IMR-90 (cell line): ENCODE measurements at regions not wholly inside any gene's neighbourhood (a gene's known extent, or its start where the extent isn't known, plus 50 kb on each side); places are given as distances from the start of the nearest gene placed in this dataset.

Experiments
- ATAC-seq: fragments of 200-7000 bp; cut with Tn5 transposase; 2 replicates; pipeline ENCODE4 v1.9.1; 2020; ENCODE audit warnings: low read depth, mild to moderate bottlenecking, moderate library complexity
- BruUV-seq: library from RNA; stranded (reverse); fragments of 400-500 nt; replicated peaks from 2 replicates; lab custom pipeline; 2021; lab: Mats Ljungman, UMichigan
- CTCF ChIA-PET: fragments of 300-600 bp; formaldehyde crosslinking; extraction: SDS; loops from one replicate; lab custom pipeline; 2021; ENCODE audit warnings: antibody characterized with exemption; lab: Yijun Ruan, JAX
- POLR2A ChIA-PET: fragments of 300-600 bp; sonication (Branson Sonifier 250); formaldehyde crosslinking; loops from one replicate; lab custom pipeline; 2022; ENCODE audit warnings: antibody characterized with exemption; ENCODE audit not compliant: unreplicated experiment; lab: Charles Lee
- DNase-seq: peaks from one replicate; pipeline ENCODE4 v3.0.0; 2013
- H2AFZ ChIP-seq: replicated peaks from 2 replicates; pipeline ENCODE3; 2013; ENCODE audit warnings: low read length, mild to moderate bottlenecking; ENCODE audit not compliant: poor library complexity
- H2AK5ac ChIP-seq: 2 replicates; pipeline ENCODE4 v1.6.1; 2013; ENCODE audit warnings: low read depth, low read length, inconsistent platforms
- H2AK9ac ChIP-seq: replicated peaks from 2 replicates; pipeline ENCODE3; 2013; ENCODE audit warnings: mild to moderate bottlenecking, low read depth, low read length, moderate library complexity; ENCODE audit not compliant: poor library complexity
- H2BK120ac ChIP-seq: 2 replicates; pipeline ENCODE4 v1.6.1; 2013; ENCODE audit warnings: low read depth, low read length, inconsistent platforms
- H2BK15ac ChIP-seq: 3 replicates; pipeline ENCODE4 v1.6.1; 2013; ENCODE audit warnings: low read depth, low read length, inconsistent platforms
- H2BK20ac ChIP-seq: 2 replicates; pipeline ENCODE4 v1.6.1; 2013; ENCODE audit warnings: low read depth, mild to moderate bottlenecking, inconsistent platforms, low read length, moderate library complexity
- H2BK5ac ChIP-seq: 2 replicates; pipeline ENCODE4 v1.6.1; 2013; ENCODE audit warnings: mild to moderate bottlenecking, low read depth, low read length, inconsistent platforms; ENCODE audit not compliant: poor library complexity, severe bottlenecking
- H3K14ac ChIP-seq: replicated peaks from 2 replicates; pipeline ENCODE4 v1.6.1; 2013; ENCODE audit warnings: low read depth, low read length, inconsistent platforms
- H3K18ac ChIP-seq: 2 replicates; pipeline ENCODE4 v1.6.1; 2013; ENCODE audit warnings: low read depth, low read length, control low read depth
- H3K23ac ChIP-seq: 2 replicates; pipeline ENCODE4 v1.6.1; 2013; ENCODE audit warnings: low read depth, low read length, inconsistent platforms
- H3K27ac ChIP-seq: 2 replicates; pipeline ENCODE4 v1.5.1; 2013; ENCODE audit warnings: mild to moderate bottlenecking, control low read depth, low read length; ENCODE audit not compliant: insufficient read depth
- H3K27me3 ChIP-seq: 2 replicates; pipeline ENCODE4 v1.6.1; 2013; ENCODE audit warnings: low read length; ENCODE audit not compliant: control insufficient read depth, insufficient read depth
- H3K36me3 ChIP-seq: 2 replicates; pipeline ENCODE4 v1.6.1; 2013; ENCODE audit warnings: low read length, mixed read lengths; ENCODE audit not compliant: control insufficient read depth, insufficient read depth
- H3K4ac ChIP-seq: 2 replicates; pipeline ENCODE4 v1.6.1; 2013; ENCODE audit warnings: low read depth, low read length, inconsistent platforms
- H3K4me1 ChIP-seq: 2 replicates; pipeline ENCODE4 v1.6.1; 2013; ENCODE audit warnings: low read length, mixed read lengths; ENCODE audit not compliant: control insufficient read depth, insufficient read depth
- H3K4me2 ChIP-seq: 2 replicates; pipeline ENCODE4 v1.6.1; 2013; ENCODE audit warnings: low read depth, mild to moderate bottlenecking, control low read depth, low read length, moderate library complexity
- H3K4me3 ChIP-seq: 2 replicates; pipeline ENCODE4 v1.5.1; 2013; ENCODE audit warnings: low read depth, mild to moderate bottlenecking, control low read depth, low read length, moderate library complexity; ENCODE audit not compliant: insufficient read depth
- H3K56ac ChIP-seq: 2 replicates; pipeline ENCODE4 v1.6.1; 2013; ENCODE audit warnings: low read length, inconsistent platforms; ENCODE audit not compliant: insufficient read depth; ENCODE audit errors: extremely low read depth
- H3K79me1 ChIP-seq, 2 experiments: 2 replicates each; pipeline ENCODE4 v1.6.1; 2013; ENCODE audit warnings: low read length in 2 of 2, inconsistent platforms in 1 of 2, low read depth in 1 of 2
- H3K9ac ChIP-seq: 2 replicates; pipeline ENCODE4 v1.6.1; 2013; ENCODE audit warnings: low read depth, low read length, control low read depth
- H3K9me1 ChIP-seq: 2 replicates; pipeline ENCODE4 v1.6.1; 2013; ENCODE audit warnings: low read length, inconsistent platforms; ENCODE audit not compliant: insufficient read depth
- H3K9me3 ChIP-seq: 2 replicates; pipeline ENCODE4 v1.6.1; 2013; ENCODE audit warnings: low read length; ENCODE audit not compliant: control insufficient read depth, insufficient read depth
- H4K20me1 ChIP-seq: 2 replicates; pipeline ENCODE4 v1.6.1; 2013; ENCODE audit warnings: low read length, inconsistent platforms; ENCODE audit not compliant: insufficient read depth
- H4K5ac ChIP-seq: 2 replicates; pipeline ENCODE4 v1.6.1; 2013; ENCODE audit warnings: mild to moderate bottlenecking, low read depth, low read length, control low read depth
- H4K8ac ChIP-seq, 2 experiments: 2 replicates each; pipeline ENCODE4 v1.6.1; 2013; ENCODE audit warnings: low read depth in 2 of 2, low read length in 2 of 2, control low read depth in 1 of 2, inconsistent platforms in 1 of 2
- H4K91ac ChIP-seq: 2 replicates; pipeline ENCODE4 v1.6.1; 2013; ENCODE audit warnings: low read depth, low read length, inconsistent platforms; ENCODE audit not compliant: insufficient read depth
- CEBPB ChIP-seq: IDR thresholded peaks from 2 replicates; pipeline ENCODE4 v1.6.1; 2012; ENCODE audit warnings: low read depth, low read length, improper control_type of control experiment
- CHD1 ChIP-seq: IDR thresholded peaks from 2 replicates; pipeline ENCODE4 v1.6.1; 2012; ENCODE audit warnings: low read depth, low read length, improper control_type of control experiment
- FOS ChIP-seq: fragments of 150-350 bp; IDR thresholded peaks from 2 replicates; pipeline ENCODE4 v1.6.1; 2016; ENCODE audit warnings: low read depth, low read length
- MAFK ChIP-seq: IDR thresholded peaks from 2 replicates; pipeline ENCODE4 v1.6.1; 2012; ENCODE audit warnings: low read depth, low read length, improper control_type of control experiment
- MAZ ChIP-seq: IDR thresholded peaks from 2 replicates; pipeline ENCODE4 v1.6.1; 2012; ENCODE audit warnings: low read depth, mild to moderate bottlenecking, low read length, improper control_type of control experiment, moderate library complexity, borderline replicate concordance
- MXI1 ChIP-seq: IDR thresholded peaks from 2 replicates; pipeline ENCODE4 v1.6.1; 2012; ENCODE audit warnings: low read depth, mild to moderate bottlenecking, low read length, moderate library complexity, borderline replicate concordance
- NFE2L2 ChIP-seq: fragments of 150-350 bp; IDR thresholded peaks from 2 replicates; pipeline ENCODE4 v1.6.1; 2016; ENCODE audit warnings: low read depth, mild to moderate bottlenecking, low read length
- POLR2A ChIP-seq: IDR thresholded peaks from 2 replicates; pipeline ENCODE4 v1.6.1; 2012; ENCODE audit warnings: mild to moderate bottlenecking, low read depth, low read length
- RAD21 ChIP-seq: IDR thresholded peaks from 2 replicates; pipeline ENCODE4 v1.6.1; 2012; ENCODE audit warnings: low read length, improper control_type of control experiment
- RCOR1 ChIP-seq: IDR thresholded peaks from 2 replicates; pipeline ENCODE4 v1.6.1; 2012; ENCODE audit warnings: mild to moderate bottlenecking, low read length, improper control_type of control experiment; ENCODE audit not compliant: insufficient replicate concordance
- RFX5 ChIP-seq: IDR thresholded peaks from 2 replicates; pipeline ENCODE4 v1.8.0; 2012; ENCODE audit warnings: low read depth, mild to moderate bottlenecking, low read length, moderate library complexity
- SMC3 ChIP-seq: fragments of 150-350 bp; IDR thresholded peaks from 2 replicates; pipeline ENCODE4 v1.6.1; 2016; ENCODE audit warnings: low read depth, mild to moderate bottlenecking, antibody characterized with exemption, low read length, moderate library complexity
- dilution Hi-C: fragments of 300-500 bp; cut with HindIII; formaldehyde crosslinking; loops from one replicate; pipeline ENCODE4 v1.14.3; 2018; ENCODE audit warnings: low sequenced_read_pairs; ENCODE audit not compliant: unreplicated experiment
- in situ Hi-C: fragments of 300-500 bp; cut with MboI; formaldehyde crosslinking; loops from 3 replicates; pipeline ENCODE4 v1.14.3; 2019; ENCODE audit warnings: low sequenced_read_pairs, inconsistent platforms, mixed read lengths
- intact Hi-C: fragments of 100-400 bp; cut with micrococcal nuclease; formaldehyde crosslinking; loops from 2 replicates; pipeline ENCODE4 v1.10.0; 2022
- TF ChIP-seq, protein P1 (sequence below): conservative IDR thresholded peaks from 2 replicates; pipeline ENCODE4 v1.5.1; 2012; ENCODE audit warnings: mild to moderate bottlenecking, low read depth, low read length, improper control_type of control experiment
- TF ChIP-seq, protein P2 (sequence below): fragments of 150-350 bp; IDR thresholded peaks from 2 replicates; pipeline ENCODE4 v1.6.1; 2017; ENCODE audit warnings: mild to moderate bottlenecking, antibody characterized with exemption, low read length, low read depth
- TF ChIP-seq, protein P3 (sequence below): fragments of 150-350 bp; IDR thresholded peaks from 2 replicates; pipeline ENCODE4 v1.6.1; 2016; ENCODE audit warnings: low read depth, mild to moderate bottlenecking, low read length, moderate library complexity, borderline replicate concordance

DNA sequence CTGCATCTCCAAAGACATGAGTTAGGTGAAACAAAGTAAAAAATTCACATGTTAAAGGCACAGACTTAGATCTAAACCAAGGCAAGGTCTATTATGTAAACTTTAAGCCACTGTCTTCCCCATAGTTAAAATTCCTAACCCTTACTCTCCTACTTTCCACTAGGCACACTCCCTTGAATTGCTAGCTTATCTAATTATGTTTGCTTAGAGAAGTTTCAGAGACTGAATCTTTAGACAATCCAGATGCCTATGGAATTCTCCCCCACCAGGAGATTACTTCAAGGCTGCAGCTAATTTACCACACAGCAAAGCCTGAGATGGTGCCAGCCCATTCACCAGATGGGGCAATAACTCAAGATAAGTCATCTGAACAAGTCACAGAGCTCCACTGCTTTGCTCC lies 803.1 kb upstream of the COX7C start:
- in situ Hi-C loops (no loop called here), dilution Hi-C loops (no loop called here), intact Hi-C loops (no loop called here)
- no peak overlapping the region for H3K4ac ChIP-seq
- no peak overlapping the region for H2BK15ac ChIP-seq
- no peak overlapping the region for H2BK120ac ChIP-seq
- BruUV-seq: no TSS peak
- no peak overlapping the region for H3K4me3 ChIP-seq
- H4K91ac ChIP-seq: no peak overlapping the region
- H3K4me2 ChIP-seq: no peak overlapping the region
- ChIA-PET CTCF (no interaction called here), POLR2A (no interaction called here)
- H2AK5ac ChIP-seq: no peak overlapping the region
- H3K9me1 ChIP-seq: no peaks in the 10 kb centered on the region
- H4K5ac ChIP-seq: no peak overlapping the region
- H3K79me1 ChIP-seq: no peaks in the 10 kb centered on the region
- H2BK5ac ChIP-seq: no peak overlapping the region
- no peak for ATAC-seq
- H3K27ac ChIP-seq: no peak overlapping the region
- H3K23ac ChIP-seq: no peak overlapping the region
- H3K14ac ChIP-seq: no peak overlapping the region
- no peaks in the 10 kb centered on the region for H4K20me1 ChIP-seq
- no peak overlapping the region for H2AK9ac ChIP-seq
- TF ChIP-seq, protein P1, sequence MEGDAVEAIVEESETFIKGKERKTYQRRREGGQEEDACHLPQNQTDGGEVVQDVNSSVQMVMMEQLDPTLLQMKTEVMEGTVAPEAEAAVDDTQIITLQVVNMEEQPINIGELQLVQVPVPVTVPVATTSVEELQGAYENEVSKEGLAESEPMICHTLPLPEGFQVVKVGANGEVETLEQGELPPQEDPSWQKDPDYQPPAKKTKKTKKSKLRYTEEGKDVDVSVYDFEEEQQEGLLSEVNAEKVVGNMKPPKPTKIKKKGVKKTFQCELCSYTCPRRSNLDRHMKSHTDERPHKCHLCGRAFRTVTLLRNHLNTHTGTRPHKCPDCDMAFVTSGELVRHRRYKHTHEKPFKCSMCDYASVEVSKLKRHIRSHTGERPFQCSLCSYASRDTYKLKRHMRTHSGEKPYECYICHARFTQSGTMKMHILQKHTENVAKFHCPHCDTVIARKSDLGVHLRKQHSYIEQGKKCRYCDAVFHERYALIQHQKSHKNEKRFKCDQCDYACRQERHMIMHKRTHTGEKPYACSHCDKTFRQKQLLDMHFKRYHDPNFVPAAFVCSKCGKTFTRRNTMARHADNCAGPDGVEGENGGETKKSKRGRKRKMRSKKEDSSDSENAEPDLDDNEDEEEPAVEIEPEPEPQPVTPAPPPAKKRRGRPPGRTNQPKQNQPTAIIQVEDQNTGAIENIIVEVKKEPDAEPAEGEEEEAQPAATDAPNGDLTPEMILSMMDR: no peak
- TF ChIP-seq SMC3 (no peak), CHD1 (no peak), RCOR1 (no peak), RFX5 (no peak), NFE2L2 (no peak), CEBPB (no peak), MAFK (no peak), POLR2A (no peak), FOS (no peak), MAZ (no peak), RAD21 (no peak), MXI1 (no peak)
- TF ChIP-seq, protein P2, sequence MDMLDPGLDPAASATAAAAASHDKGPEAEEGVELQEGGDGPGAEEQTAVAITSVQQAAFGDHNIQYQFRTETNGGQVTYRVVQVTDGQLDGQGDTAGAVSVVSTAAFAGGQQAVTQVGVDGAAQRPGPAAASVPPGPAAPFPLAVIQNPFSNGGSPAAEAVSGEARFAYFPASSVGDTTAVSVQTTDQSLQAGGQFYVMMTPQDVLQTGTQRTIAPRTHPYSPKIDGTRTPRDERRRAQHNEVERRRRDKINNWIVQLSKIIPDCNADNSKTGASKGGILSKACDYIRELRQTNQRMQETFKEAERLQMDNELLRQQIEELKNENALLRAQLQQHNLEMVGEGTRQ: no peak
- TF ChIP-seq, protein P3, sequence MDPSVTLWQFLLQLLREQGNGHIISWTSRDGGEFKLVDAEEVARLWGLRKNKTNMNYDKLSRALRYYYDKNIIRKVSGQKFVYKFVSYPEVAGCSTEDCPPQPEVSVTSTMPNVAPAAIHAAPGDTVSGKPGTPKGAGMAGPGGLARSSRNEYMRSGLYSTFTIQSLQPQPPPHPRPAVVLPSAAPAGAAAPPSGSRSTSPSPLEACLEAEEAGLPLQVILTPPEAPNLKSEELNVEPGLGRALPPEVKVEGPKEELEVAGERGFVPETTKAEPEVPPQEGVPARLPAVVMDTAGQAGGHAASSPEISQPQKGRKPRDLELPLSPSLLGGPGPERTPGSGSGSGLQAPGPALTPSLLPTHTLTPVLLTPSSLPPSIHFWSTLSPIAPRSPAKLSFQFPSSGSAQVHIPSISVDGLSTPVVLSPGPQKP: no peak
- no peak overlapping the region for H3K56ac ChIP-seq
- H3K36me3 ChIP-seq: no peaks in the 10 kb centered on the region
- no peak overlapping the region for H3K18ac ChIP-seq
- H3K9me3 ChIP-seq: peaks cover 12% of the 10 kb centered on the region
- no peak overlapping the region for H3K9ac ChIP-seq
- no peak overlapping the region for H4K8ac ChIP-seq
- DNase-seq: no peak
- no peak overlapping the region for H2AFZ ChIP-seq
- H3K27me3 ChIP-seq: no peaks in the 10 kb centered on the region
- H2BK20ac ChIP-seq: no peak overlapping the region
- H3K4me1 ChIP-seq: no peaks in the 10 kb centered on the region
